ENCODE measurements at regions not wholly inside any gene's neighbourhood (a gene's known extent, or its start where the extent isn't known, plus 50 kb on each side); places are given as distances from the start of the nearest gene placed in this dataset.

- Histone ChIP-seq H3K27me3 (replicated peaks; ENCODE audit: insufficient read depth, low read length) (no peaks in the 10 kb centered on the region), H3K27ac (ENCODE audit: low read length) (no peak overlapping the region), H2AFZ (ENCODE audit: low read length) (no peak overlapping the region), H3K4me1 (ENCODE audit: low read length) (no peaks in the 10 kb centered on the region), H3K9ac (ENCODE audit: low read length) (no peak overlapping the region), H3K4me3 (ENCODE audit: low read length) (no peak overlapping the region), H3K9me3 (replicated peaks; ENCODE audit: insufficient read depth, low read length) (no peaks in the 10 kb centered on the region), H3K36me3 (replicated peaks; ENCODE audit: insufficient read depth, low read length) (no peaks in the 10 kb centered on the region), H3K4me2 (ENCODE audit: low read depth, low read length) (no peak overlapping the region), H4K20me1 (ENCODE audit: insufficient read depth, low read length) (no peaks in the 10 kb centered on the region), H3K9me2 (replicated peaks; ENCODE audit: insufficient read depth, low read length) (no peaks in the 10 kb centered on the region), H3K79me2 (ENCODE audit: low read length) (no peaks in the 10 kb centered on the region), H3F3A (ENCODE audit: insufficient read depth, low read length) (no peaks in the 10 kb centered on the region)
- TF ChIP-seq EZH2phosphoT487 (IDR thresholded peaks at IDR 0.05; ENCODE audit: low read length) (no peak), EZH2 (optimal IDR thresholded peaks at IDR 0.05; ENCODE audit: low read depth, low read length) (no peak)
- TF ChIP-seq, protein P1, sequence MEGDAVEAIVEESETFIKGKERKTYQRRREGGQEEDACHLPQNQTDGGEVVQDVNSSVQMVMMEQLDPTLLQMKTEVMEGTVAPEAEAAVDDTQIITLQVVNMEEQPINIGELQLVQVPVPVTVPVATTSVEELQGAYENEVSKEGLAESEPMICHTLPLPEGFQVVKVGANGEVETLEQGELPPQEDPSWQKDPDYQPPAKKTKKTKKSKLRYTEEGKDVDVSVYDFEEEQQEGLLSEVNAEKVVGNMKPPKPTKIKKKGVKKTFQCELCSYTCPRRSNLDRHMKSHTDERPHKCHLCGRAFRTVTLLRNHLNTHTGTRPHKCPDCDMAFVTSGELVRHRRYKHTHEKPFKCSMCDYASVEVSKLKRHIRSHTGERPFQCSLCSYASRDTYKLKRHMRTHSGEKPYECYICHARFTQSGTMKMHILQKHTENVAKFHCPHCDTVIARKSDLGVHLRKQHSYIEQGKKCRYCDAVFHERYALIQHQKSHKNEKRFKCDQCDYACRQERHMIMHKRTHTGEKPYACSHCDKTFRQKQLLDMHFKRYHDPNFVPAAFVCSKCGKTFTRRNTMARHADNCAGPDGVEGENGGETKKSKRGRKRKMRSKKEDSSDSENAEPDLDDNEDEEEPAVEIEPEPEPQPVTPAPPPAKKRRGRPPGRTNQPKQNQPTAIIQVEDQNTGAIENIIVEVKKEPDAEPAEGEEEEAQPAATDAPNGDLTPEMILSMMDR (IDR thresholded peaks at IDR 0.05; ENCODE audit: low read length), result no peak
- no peak for DNase-seq
Measured at GRCh38 chr9:79222483-79222882, 349.3 kb upstream of the TLE4 start.

GRCh38 chr9:79224672-79225433 lies 346.9 kb upstream of the TLE4 start:
- H3K9me3 ChIP-seq (replicated peaks; ENCODE audit: insufficient read depth, low read length), result no peaks in the 10 kb centered on the region
- H3K27me3 ChIP-seq (replicated peaks; ENCODE audit: insufficient read depth, low read length), result no peaks in the 10 kb centered on the region
- H3K4me1 ChIP-seq (ENCODE audit: low read length), result no peaks in the 10 kb centered on the region
- TF ChIP-seq, protein P1 (IDR thresholded peaks at IDR 0.05; ENCODE audit: low read length), result no peak
- TF ChIP-seq EZH2phosphoT487 (IDR thresholded peaks at IDR 0.05; ENCODE audit: low read length) (no peak), EZH2 (optimal IDR thresholded peaks at IDR 0.05; ENCODE audit: low read depth, low read length) (no peak)
- H4K20me1 ChIP-seq (ENCODE audit: insufficient read depth, low read length), result no peaks in the 10 kb centered on the region
- H3K9me2 ChIP-seq (replicated peaks; ENCODE audit: insufficient read depth, low read length), result no peaks in the 10 kb centered on the region
- no peaks in the 10 kb centered on the region for H3K36me3 ChIP-seq (replicated peaks; ENCODE audit: insufficient read depth, low read length)
- H3F3A ChIP-seq (ENCODE audit: insufficient read depth, low read length), result no peaks in the 10 kb centered on the region
- no peak for DNase-seq
- H3K4me2 ChIP-seq (ENCODE audit: low read depth, low read length), result no peak overlapping the region
- no peak overlapping the region for H3K27ac ChIP-seq (ENCODE audit: low read length)
- no peaks in the 10 kb centered on the region for H3K79me2 ChIP-seq (ENCODE audit: low read length)
- no peak overlapping the region for H3K4me3 ChIP-seq (ENCODE audit: low read length)
- no peak overlapping the region for H2AFZ ChIP-seq (ENCODE audit: low read length)
- H3K9ac ChIP-seq (ENCODE audit: low read length), result no peak overlapping the region

GRCh38 chr9:79233542-79233941 lies 338.2 kb upstream of the TLE4 start:
- H3K9ac ChIP-seq (ENCODE audit: low read length), result no peak overlapping the region
- H4K20me1 ChIP-seq (ENCODE audit: insufficient read depth, low read length), result no peaks in the 10 kb centered on the region
- H3K79me2 ChIP-seq (ENCODE audit: low read length), result no peaks in the 10 kb centered on the region
- H3K27me3 ChIP-seq (replicated peaks; ENCODE audit: insufficient read depth, low read length), result no peaks in the 10 kb centered on the region
- H3K4me1 ChIP-seq (ENCODE audit: low read length), result no peaks in the 10 kb centered on the region
- no peaks in the 10 kb centered on the region for H3K9me2 ChIP-seq (replicated peaks; ENCODE audit: insufficient read depth, low read length)
- no peaks in the 10 kb centered on the region for H3F3A ChIP-seq (ENCODE audit: insufficient read depth, low read length)
- DNase-seq, result peak; percentile 18
- no peak overlapping the region for H2AFZ ChIP-seq (ENCODE audit: low read length)
- no peak overlapping the region for H3K4me3 ChIP-seq (ENCODE audit: low read length)
- H3K4me2 ChIP-seq (ENCODE audit: low read depth, low read length), result no peak overlapping the region
- H3K27ac ChIP-seq (ENCODE audit: low read length), result no peak overlapping the region
- no peaks in the 10 kb centered on the region for H3K9me3 ChIP-seq (replicated peaks; ENCODE audit: insufficient read depth, low read length)
- TF ChIP-seq, protein P1 (IDR thresholded peaks at IDR 0.05; ENCODE audit: low read length), result peak; percentile 38; the same call in 1 of the 2 replicates
- TF ChIP-seq EZH2phosphoT487 (IDR thresholded peaks at IDR 0.05; ENCODE audit: low read length), result no peak
- no peak for TF ChIP-seq EZH2 (optimal IDR thresholded peaks at IDR 0.05; ENCODE audit: low read depth, low read length)
- H3K36me3 ChIP-seq (replicated peaks; ENCODE audit: insufficient read depth, low read length), result no peaks in the 10 kb centered on the region
